Ishikawa (cell line): ENCODE measurements at regions not wholly inside any gene's neighbourhood (a gene's known extent, or its start where the extent isn't known, plus 50 kb on each side); places are given as distances from the start of the nearest gene placed in this dataset.

ENCODE experiments used
- CEBPB ChIP-seq: IDR thresholded peaks from 2 replicates; pipeline ENCODE4 v1.6.1; 2012
- CREB1 ChIP-seq: IDR thresholded peaks from 2 replicates; pipeline ENCODE4 v1.6.1; 2012; ENCODE audit warnings: low read depth
- EGR1 ChIP-seq: IDR thresholded peaks from 2 replicates; pipeline ENCODE4 v1.6.1; 2012
- EP300 ChIP-seq: IDR thresholded peaks from 2 replicates; pipeline ENCODE4 v1.6.1; 2012; ENCODE audit warnings: borderline replicate concordance
- FOXM1 ChIP-seq: IDR thresholded peaks from 2 replicates; pipeline ENCODE4 v1.6.1; 2012; ENCODE audit warnings: low read depth, borderline replicate concordance
- MAX ChIP-seq: IDR thresholded peaks from 2 replicates; pipeline ENCODE4 v1.6.1; 2012
- NFIC ChIP-seq: IDR thresholded peaks from 2 replicates; pipeline ENCODE4 v1.6.1; 2012
- RAD21 ChIP-seq: IDR thresholded peaks from 2 replicates; pipeline ENCODE4 v1.6.1; 2012; ENCODE audit warnings: low read depth
- REST ChIP-seq: IDR thresholded peaks from 2 replicates; pipeline ENCODE4 v1.6.1; 2012; ENCODE audit warnings: low read depth, mild to moderate bottlenecking
- TAF1 ChIP-seq: IDR thresholded peaks from 2 replicates; pipeline ENCODE4 v1.6.1; 2012; ENCODE audit warnings: low read depth, mild to moderate bottlenecking
- TCF12 ChIP-seq: IDR thresholded peaks from 2 replicates; pipeline ENCODE4 v1.6.1; 2012; ENCODE audit warnings: low read depth
- TEAD4 ChIP-seq: IDR thresholded peaks from 2 replicates; pipeline ENCODE4 v1.6.1; 2012
- YY1 ChIP-seq: IDR thresholded peaks from 2 replicates; pipeline ENCODE4 v1.6.1; 2012; ENCODE audit warnings: low read depth
- ZBTB7A ChIP-seq: IDR thresholded peaks from 2 replicates; pipeline ENCODE4 v1.6.1; 2012; ENCODE audit warnings: low read depth
- TF ChIP-seq, protein P1 (sequence below): IDR thresholded peaks from 2 replicates; pipeline ENCODE4 v1.6.1; 2012

DNA sequence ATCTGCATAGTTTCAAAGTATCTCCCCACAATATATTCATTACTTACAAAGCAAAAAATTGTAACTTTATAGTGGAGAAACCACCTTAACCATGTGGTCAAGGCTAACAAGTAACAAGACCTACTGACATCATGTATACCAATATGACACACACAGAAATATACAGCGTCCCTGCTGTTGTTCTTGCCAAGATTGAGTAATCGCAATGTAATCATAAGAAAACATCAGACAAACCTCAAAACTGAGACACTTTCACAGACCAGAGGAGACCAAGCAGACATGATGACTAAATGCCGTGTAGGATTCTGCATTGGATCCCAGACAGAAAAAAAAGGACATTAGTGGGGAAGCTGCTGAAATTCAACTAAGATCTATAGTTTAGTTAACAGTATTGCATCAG, 123.0 kb downstream of the ACAA2 start:
- TF ChIP-seq EP300: no peak
- TF ChIP-seq, protein P1, sequence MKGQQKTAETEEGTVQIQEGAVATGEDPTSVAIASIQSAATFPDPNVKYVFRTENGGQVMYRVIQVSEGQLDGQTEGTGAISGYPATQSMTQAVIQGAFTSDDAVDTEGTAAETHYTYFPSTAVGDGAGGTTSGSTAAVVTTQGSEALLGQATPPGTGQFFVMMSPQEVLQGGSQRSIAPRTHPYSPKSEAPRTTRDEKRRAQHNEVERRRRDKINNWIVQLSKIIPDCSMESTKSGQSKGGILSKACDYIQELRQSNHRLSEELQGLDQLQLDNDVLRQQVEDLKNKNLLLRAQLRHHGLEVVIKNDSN: no peak
- no peak for TF ChIP-seq YY1
- no peak for TF ChIP-seq CEBPB
- no peak for TF ChIP-seq MAX
- no peak for TF ChIP-seq REST
- TF ChIP-seq CREB1: no peak
- TF ChIP-seq NFIC: no peak

- TF ChIP-seq CEBPB (no peak), TEAD4 (no peak), RAD21 (no peak), EGR1 (no peak)
- TF ChIP-seq, protein P1: no peak
Measured at GRCh38 chr18:49685231-49685942, 123.5 kb downstream of the LIPG start.

GRCh38 chr18:49682173-49682802, 120.4 kb downstream of the LIPG start:
- TF ChIP-seq RAD21: no peak
- no peak for TF ChIP-seq REST
- TF ChIP-seq CEBPB: no peak
- TF ChIP-seq YY1: no peak
- TF ChIP-seq EP300: no peak

DNA sequence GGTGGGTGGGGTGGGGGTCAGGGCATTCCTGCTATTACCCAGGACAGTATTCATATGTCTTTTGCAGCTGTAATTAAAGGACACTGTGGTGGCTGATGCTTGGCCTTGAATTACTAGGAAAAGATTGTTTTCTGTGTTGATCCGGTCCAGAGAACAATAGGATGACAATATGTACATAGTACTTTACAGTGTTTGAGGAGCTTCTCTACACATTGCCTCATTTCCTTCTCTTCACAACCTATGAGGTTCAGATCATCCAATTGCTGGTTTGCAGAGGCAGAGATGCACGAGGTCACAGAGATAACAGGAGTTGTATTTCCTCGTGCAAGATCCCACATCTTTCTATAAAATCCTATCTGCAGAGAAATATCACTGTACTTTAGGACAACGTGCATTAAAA, 119.5 kb downstream of the LIPG start:
- TF ChIP-seq ZBTB7A (no peak), RAD21 (no peak), FOXM1 (no peak), CEBPB (no peak), EGR1 (no peak)
- TF ChIP-seq, protein P1: no peak

GRCh38 chr18:49678440-49678839, 116.6 kb downstream of the LIPG start:
- TF ChIP-seq TAF1: no peak
- no peak for TF ChIP-seq TCF12
- no peak for TF ChIP-seq EGR1
- TF ChIP-seq YY1: no peak
- TF ChIP-seq MAX: no peak
- TF ChIP-seq CREB1: no peak
- no peak for TF ChIP-seq EP300
- TF ChIP-seq, protein P1: no peak
- no peak for TF ChIP-seq RAD21
- TF ChIP-seq TEAD4: no peak
- no peak for TF ChIP-seq FOXM1
- no peak for TF ChIP-seq NFIC
- TF ChIP-seq CEBPB: no peak
